GM10266 (cell line): ENCODE measurements at regions not wholly inside any gene's neighbourhood (a gene's known extent, or its start where the extent isn't known, plus 50 kb on each side); places are given as distances from the start of the nearest gene placed in this dataset.

Experiments
- DNase-seq: peaks from one replicate; pipeline ENCODE4 v3.0.0; 2012; ENCODE audit errors: extremely low spot score
- TF ChIP-seq, protein P1 (sequence below): IDR thresholded peaks from 2 replicates; pipeline ENCODE4 v1.5.1; 2012; ENCODE audit warnings: mild to moderate bottlenecking, low read depth; ENCODE audit not compliant: control insufficient read depth, insufficient read depth; ENCODE audit errors: missing control alignments

- TF ChIP-seq, protein P1, sequence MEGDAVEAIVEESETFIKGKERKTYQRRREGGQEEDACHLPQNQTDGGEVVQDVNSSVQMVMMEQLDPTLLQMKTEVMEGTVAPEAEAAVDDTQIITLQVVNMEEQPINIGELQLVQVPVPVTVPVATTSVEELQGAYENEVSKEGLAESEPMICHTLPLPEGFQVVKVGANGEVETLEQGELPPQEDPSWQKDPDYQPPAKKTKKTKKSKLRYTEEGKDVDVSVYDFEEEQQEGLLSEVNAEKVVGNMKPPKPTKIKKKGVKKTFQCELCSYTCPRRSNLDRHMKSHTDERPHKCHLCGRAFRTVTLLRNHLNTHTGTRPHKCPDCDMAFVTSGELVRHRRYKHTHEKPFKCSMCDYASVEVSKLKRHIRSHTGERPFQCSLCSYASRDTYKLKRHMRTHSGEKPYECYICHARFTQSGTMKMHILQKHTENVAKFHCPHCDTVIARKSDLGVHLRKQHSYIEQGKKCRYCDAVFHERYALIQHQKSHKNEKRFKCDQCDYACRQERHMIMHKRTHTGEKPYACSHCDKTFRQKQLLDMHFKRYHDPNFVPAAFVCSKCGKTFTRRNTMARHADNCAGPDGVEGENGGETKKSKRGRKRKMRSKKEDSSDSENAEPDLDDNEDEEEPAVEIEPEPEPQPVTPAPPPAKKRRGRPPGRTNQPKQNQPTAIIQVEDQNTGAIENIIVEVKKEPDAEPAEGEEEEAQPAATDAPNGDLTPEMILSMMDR = no peak
- no peak for DNase-seq
Measured at GRCh38 chr12:58301730-58302122, 360.4 kb downstream of the ATP23 start.

DNA sequence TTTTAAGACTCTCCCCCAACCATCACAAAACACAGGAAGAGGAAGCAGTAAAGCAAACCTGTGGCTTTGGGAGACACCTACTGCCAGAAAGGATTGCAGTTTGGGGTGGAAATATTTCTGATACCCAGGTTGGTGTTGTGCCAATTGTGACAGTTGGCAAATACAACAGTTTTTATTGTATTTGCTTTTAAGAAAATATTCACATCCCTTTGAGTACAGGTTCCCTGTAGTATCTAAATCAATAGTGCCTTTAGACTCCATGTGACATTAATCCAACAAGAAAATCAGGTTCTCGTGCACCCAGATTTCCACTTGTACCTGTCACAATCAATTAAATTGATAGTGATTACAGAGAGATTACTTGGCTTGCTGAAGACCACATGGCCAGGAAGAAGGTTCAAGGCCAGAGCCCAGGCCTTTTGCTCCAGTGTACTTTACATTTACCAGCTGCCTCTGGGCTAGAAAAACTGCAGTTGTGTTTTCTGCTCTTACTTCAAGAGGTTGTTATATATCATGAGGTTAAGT is 361.2 kb downstream of the ATP23 start:
- TF ChIP-seq, protein P1 = no peak
- DNase-seq = no peak

GRCh38 chr12:58306266-58307000 is 365.1 kb downstream of the ATP23 start:
- TF ChIP-seq, protein P1 = no peak

DNA sequence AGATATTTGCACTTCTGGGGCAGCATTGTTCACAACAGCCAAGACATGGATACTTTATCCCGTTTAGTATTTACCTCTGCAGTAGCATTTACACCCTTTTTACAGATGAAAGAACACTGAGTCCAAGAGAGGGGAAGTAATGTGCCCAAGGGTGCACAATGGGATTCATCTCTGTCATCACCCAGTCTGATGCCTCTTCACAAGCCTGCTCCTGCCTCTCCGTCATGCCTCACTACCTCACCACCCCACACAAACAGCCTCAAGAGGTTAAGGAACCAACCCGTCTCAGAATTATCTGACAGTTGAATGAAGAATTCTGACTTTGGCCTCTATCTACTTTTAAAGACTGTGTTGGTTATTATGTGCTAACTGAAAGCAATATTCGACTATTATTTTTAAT is 368.4 kb downstream of the ATP23 start:
- DNase-seq = no peak
- TF ChIP-seq, protein P1 = no peak

More at GRCh38 chr12:58306266-58307000, 365.1 kb downstream of the ATP23 start:
- no peak for DNase-seq

- TF ChIP-seq, protein P1 = no peak
- no peak for DNase-seq
Measured at GRCh38 chr12:58310368-58310767, 369.0 kb downstream of the ATP23 start.

- TF ChIP-seq, protein P1 = no peak
- DNase-seq = no peak
Measured at GRCh38 chr12:58310809-58311622, 369.6 kb downstream of the ATP23 start.
